ENCODE measurements at regions not wholly inside any gene's neighbourhood (a gene's known extent, or its start where the extent isn't known, plus 50 kb on each side); places are given as distances from the start of the nearest gene placed in this dataset.

GRCh38 chr14:97726676-97727075, 929.5 kb downstream of the VRK1 start:
- no peak for DNase-seq (ENCODE audit: low read depth)

- no peak for DNase-seq (ENCODE audit: low read depth)
These were observed 933.5 kb downstream of the VRK1 start for GRCh38 chr14:97730706-97731105.

- DNase-seq (ENCODE audit: low read depth), result no peak
These were observed 934.6 kb downstream of the VRK1 start for GRCh38 chr14:97731800-97732199.

GRCh38 chr14:97747316-97747715, 950.1 kb downstream of the VRK1 start:
- no peak for DNase-seq (ENCODE audit: low read depth)

GRCh38 chr14:97748616-97749015, 951.4 kb downstream of the VRK1 start:
- DNase-seq (ENCODE audit: low read depth), result no peak

- DNase-seq (ENCODE audit: low read depth), result no peak
These were observed 960.3 kb downstream of the VRK1 start for GRCh38 chr14:97757491-97757890.

GRCh38 chr14:97760050-97760449, 962.9 kb downstream of the VRK1 start:
- DNase-seq (ENCODE audit: low read depth), result no peak

GRCh38 chr14:97762386-97762785, 965.2 kb downstream of the VRK1 start:
- DNase-seq (ENCODE audit: low read depth), result no peak

- DNase-seq (ENCODE audit: low read depth), result no peak
These were observed 974.3 kb downstream of the VRK1 start for GRCh38 chr14:97771340-97772045.

GRCh38 chr14:97773598-97773997, 976.4 kb downstream of the VRK1 start:
- no peak for DNase-seq (ENCODE audit: low read depth)

GRCh38 chr14:97776890-97777558, 979.8 kb downstream of the VRK1 start:
- DNase-seq (ENCODE audit: low read depth), result no peak

GRCh38 chr14:97777622-97778355, 980.6 kb downstream of the VRK1 start:
- no peak for DNase-seq (ENCODE audit: low read depth)

GRCh38 chr14:97779140-97779539, 982.0 kb downstream of the VRK1 start:
- DNase-seq (ENCODE audit: low read depth), result no peak

- no peak for DNase-seq (ENCODE audit: low read depth)
These were observed 983.6 kb downstream of the VRK1 start for GRCh38 chr14:97780804-97781203.

- DNase-seq (ENCODE audit: low read depth), result no peak
These were observed 984.8 kb downstream of the VRK1 start for GRCh38 chr14:97781961-97782360.

GRCh38 chr14:97782871-97783414, 985.8 kb downstream of the VRK1 start:
- no peak for DNase-seq (ENCODE audit: low read depth)

GRCh38 chr14:97785495-97785894, 988.3 kb downstream of the VRK1 start:
- no peak for DNase-seq (ENCODE audit: low read depth)

- DNase-seq (ENCODE audit: low read depth), result no peak
These were observed 991.2 kb downstream of the VRK1 start for GRCh38 chr14:97788364-97788763.

- no peak for DNase-seq (ENCODE audit: low read depth)
These were observed 991.8 kb downstream of the VRK1 start for GRCh38 chr14:97788846-97789526.

GRCh38 chr14:97791072-97791471, 993.9 kb downstream of the VRK1 start:
- no peak for DNase-seq (ENCODE audit: low read depth)

- DNase-seq (ENCODE audit: low read depth), result no peak
These were observed 994.7 kb downstream of the VRK1 start for GRCh38 chr14:97791906-97792305.

- no peak for DNase-seq (ENCODE audit: low read depth)
These were observed 999.3 kb downstream of the VRK1 start for GRCh38 chr14:97796511-97796910.

Data from fibroblast of gingiva (primary cell).